Fibroblast of peridontal ligament (primary cell): ENCODE measurements at regions not wholly inside any gene's neighbourhood (a gene's known extent, or its start where the extent isn't known, plus 50 kb on each side); places are given as distances from the start of the nearest gene placed in this dataset.
A peak's percentile ranks its signal among the peaks of the same experiment; 100 is the strongest.
"Not testable (repeated sequence)": the region's sequence is repeated elsewhere in the genome, so short reads cannot be mapped to it uniquely, and the experiment has no call there.

Experiments
- DNase-seq: peaks from one replicate; pipeline ENCODE4 v3.0.0-alpha.2; 2010; ENCODE audit errors: extremely low read depth

DNA sequence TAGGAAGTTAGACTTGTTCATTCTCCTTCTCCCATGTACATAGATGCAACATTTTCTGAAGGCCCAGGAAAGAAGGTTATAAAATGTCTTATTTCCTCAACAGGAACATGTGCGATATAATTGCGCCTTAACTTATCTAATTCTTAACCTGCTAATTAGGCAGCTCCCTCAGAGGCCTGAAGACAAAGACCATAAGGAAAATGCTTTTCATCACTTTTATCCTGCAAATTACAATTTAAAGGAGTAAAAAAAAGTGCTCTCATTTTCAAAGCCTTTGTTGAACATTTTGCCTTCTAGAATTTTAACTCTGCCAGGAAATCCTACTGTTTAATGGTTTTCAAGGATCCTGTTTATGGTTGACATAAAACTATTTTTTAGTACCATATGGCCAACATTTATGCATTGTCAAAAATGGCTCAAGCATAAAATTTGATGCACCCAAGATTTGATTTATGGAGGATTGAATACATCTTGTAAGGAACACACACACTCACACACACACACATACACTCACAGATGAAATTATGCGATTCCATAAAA lies 660.4 kb upstream of the TMEM132C start:
- DNase-seq: no peak

DNA sequence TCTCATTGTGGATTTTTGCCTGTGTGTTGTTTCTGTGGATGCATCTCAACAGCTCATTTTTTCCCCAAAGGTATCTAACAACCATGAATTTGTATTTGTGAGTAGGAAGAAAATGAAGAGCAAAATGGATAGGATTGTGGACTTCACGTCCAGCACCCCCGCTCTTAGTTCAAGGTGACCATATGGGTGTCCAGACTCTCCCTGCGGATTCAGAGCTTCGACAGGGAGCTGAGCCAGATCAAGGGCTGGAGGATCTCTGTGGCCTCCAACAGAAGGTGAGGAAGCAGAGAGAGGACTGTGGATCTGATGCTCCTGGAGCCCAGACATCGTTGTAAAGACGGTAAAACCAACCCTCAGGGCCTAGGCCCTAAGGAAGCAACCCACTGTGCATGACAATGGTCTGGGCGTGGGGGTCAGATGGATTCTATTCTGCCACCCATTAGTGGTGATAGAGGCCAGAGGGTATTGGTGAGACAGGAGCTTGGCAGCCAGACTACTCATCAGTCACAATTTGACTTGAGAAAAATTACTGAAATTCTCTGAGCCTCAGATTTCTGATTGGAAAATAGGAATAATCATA lies 659.7 kb upstream of the TMEM132C start:
- DNase-seq: no peak

DNA sequence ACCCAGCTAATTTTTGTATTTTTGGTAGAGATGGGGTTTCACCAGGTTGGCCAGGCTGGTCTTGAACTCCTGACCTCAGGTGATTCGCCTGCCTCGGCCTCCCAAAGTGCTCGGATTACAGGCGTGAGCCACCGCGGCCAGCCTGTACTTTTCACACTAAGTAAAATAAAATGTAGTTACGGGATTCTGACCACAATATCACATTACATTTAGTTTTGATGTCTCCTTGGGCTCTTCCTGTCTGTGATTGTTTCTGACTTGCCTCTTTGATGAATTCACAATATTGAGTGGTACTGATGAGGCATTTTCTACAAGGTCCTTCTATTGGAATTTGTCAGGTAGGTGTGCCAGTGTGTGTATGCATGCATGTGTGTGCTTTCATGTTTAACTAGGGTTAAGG lies 658.6 kb upstream of the TMEM132C start:
- DNase-seq: not testable (repeated sequence)

DNA sequence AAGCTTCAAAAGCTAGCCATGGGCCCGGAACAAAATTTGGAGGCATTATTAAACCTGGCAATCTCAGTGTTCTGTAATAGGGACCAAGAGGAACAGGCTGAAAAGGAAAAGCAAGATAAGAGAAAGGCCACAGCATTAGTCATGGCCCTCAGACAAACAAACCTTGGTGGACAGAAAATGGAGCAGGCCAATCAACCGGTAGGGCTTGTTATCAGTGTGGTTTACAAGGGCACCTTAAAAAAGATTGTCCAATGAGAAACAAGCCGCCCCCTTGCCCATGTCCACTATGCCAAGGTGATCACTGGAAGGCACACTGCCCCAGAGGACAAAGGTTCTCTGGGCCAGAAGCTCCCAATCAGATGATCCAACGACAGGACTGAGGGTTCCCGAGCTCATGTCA lies 653.9 kb upstream of the TMEM132C start:
- no peak for DNase-seq

DNA sequence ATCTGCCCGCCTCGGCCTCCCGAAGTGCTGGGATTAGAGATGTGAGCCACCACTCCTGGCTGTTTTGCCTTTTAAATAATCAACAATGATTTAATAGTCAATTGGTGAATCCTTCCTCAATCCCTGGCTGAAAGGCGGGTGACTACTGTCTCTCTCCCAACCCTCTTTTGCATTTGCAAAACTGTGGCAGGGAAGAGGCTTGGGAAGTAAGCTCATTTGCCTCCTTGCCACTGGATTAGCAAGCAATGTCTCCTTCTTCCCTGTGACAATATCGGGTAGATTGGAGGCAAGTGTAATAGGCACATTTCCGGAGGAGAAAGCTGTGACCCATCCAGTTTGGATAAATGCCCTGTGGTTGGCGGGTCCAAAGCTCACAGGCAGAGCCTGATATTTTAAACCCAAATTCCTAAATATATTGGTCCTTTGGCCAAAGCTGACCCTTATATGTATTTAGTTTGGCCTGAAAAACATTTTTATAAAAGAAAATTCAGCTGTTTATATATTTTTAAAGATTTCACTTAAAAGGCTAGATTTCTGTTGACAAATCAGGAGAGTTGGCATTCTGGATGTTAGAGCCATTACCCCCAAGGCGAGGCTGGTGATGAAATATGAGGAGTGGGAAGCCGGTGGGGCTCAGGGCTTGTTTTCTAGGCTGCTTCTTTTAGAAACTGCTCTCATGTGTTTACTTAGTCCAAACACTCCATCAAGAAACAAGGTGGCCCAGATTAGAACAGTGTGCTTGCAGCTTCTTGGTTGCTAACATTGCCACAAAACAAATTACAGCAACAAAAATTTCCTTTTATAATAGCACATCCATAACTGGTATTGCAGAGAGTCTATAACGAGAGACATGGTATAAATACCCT lies 646.9 kb upstream of the TMEM132C start:
- DNase-seq: peak; percentile 45

DNA sequence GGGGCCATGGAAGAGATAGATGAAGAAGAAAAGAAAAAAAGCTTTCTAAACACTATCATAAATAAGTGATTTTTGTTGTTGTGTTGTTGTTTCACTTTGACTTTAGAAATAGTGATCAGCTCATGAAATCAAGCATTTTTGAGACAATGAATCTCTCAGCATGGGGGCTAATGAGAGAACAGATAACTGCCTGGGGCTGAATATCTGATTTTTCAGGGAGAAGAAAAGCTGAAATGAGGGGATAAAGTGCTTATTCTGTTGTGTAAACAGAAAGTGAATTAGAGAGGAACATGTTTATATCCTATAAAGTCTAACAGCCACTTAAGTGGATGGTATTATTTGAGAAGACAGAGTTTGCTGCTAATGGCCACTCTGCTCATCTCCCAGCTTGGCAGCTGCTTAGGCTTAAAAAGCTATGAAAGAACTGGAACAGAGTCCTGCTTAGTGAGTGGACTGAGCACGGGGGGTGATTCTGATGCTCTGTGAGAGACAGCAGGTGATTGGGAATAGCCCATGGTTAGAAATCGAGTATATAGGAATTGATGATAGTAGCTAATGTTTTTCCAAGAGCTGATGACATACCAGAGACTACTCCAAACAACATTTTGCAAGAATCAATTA lies 646.1 kb upstream of the TMEM132C start:
- DNase-seq: no peak

DNA sequence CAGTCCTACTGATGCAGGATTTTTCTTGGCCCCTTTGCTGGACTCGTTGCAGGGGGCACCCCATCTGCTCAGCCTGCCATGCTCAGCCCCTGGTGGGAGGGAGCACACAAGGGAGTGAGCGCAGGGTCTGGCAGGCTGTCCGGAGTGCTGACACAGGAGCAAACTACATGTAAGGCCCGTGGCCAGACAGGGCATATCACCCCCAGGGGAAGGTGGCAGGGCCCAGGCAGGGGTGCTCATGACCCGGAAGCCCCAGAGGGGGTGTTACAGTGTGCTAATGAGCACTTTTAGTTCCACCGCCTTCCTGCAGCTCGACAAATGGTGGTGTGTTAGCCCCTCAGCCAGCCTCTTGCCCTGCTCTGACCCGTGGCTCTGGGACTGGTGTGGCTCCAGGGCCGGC lies 645.6 kb upstream of the TMEM132C start:
- DNase-seq: no peak

DNA sequence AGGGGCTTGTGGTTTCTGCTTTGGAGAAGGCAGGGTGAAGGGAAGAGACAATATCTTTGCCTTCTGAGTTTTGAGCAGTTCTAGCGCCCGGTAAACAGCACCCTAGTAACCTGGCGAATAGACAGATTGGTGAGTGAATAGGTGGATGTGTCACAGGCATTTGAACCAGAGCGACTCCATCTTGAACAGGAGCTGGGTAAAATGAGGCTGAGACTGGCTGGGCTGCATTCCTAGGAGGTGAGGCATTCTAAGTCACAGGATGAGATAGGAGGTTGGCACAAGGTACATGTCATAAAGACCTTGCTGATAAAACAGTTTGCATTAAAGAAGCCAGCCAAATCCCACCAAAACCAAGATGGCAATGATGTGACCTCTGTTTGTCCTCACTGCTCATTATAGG lies 643.6 kb upstream of the TMEM132C start:
- DNase-seq: no peak

DNA sequence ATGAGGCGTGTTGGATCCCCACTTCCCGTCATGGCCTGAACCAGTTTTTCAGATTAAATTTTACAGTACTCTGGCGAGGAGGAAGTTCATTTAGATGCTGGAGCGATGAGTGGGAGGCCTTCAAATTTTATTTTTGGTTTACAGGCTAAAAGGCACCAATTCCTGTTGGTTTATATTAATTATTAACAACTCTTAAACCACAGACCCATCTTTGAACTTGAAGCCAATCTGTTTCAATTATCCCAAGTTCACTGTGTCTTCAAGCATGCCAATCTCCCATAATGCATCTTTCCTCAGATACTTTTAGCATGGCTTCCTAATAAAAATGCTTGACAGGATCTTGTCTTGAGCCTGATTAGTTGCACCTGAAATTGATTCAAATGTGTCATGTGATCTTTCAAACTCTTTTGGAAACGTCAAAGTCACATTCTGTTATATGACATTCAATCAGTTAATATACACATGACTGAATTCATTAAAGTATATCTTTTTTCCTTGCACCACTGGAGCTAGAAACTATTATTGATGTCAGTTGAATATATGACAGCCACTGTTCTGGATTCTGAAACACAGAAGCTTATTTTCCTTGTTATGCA lies 641.7 kb upstream of the TMEM132C start:
- DNase-seq: no peak

DNA sequence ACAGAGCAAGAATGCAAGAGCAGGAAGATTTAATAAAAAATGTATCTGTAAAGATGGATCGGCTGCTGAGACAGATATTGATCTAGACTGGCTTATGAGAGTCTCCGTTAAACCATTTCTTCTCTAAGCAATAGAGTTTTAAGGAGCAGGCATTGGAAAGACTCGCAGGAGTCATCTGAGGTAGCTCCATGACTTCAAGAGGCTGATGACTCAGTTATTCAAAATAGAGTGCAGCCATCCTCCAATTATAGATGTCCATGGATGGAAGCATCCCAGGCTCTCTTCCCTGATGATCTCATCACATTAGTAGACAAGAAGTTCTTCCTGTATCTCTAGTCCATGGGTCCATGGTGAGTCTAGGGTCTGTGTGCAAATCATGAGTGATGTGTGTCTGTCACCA lies 638.3 kb upstream of the TMEM132C start:
- peak; percentile 70 for DNase-seq

DNA sequence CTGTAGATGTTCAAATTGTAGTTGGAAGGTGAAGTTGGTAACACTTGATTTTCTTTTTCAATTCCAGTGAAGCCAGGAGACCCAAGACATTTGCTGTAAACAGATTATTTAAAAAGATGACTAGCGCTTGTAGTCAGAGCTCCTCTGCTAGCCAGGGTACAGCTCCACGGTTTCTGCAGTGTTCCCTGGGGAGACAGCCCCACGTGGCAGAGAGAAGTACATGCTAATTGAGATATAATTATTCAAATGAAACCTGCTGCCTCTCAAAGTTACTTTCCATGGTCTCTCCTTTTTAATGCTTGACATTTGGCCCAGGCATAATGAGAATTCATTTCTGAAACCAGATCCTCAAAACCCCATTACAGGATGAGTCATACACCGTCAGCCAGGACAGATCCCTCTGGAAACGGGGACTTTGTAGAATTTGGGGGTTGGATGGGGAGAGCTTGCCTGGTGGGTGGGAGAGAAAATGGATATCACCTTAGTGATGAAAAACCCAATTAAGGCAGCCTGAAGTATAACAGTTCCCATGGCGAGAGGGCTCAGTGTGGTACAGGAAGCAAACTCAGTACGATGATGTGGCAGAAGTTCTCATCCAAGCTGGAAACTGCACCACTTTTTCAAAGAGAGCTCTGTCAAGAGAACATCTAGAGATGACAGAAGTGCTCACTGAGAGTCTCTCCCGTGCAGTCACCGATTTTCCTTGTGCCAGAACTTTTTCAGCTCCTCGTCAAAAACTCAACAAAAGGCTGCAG lies 637.7 kb upstream of the TMEM132C start:
- peak; percentile 54 for DNase-seq

DNA sequence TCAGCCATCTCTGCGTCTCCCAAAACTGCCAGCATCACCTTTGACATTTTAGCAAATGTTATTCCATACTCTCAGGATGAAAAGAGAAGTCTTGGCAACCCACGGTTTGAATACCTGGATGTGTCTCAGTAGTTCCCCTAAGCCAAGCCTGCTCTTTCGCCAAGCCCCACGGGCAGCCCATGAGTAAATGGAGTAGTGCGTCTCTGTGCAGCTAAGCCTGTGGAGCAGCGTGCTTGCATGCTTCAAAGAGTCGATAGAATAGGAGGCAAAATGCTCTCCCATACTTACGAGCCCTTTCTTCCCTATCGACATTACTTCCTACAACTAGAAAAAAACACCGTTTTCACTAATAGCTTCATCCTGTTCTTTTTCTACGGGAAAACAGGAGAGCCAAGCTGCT lies 634.5 kb upstream of the TMEM132C start:
- no peak for DNase-seq

DNA sequence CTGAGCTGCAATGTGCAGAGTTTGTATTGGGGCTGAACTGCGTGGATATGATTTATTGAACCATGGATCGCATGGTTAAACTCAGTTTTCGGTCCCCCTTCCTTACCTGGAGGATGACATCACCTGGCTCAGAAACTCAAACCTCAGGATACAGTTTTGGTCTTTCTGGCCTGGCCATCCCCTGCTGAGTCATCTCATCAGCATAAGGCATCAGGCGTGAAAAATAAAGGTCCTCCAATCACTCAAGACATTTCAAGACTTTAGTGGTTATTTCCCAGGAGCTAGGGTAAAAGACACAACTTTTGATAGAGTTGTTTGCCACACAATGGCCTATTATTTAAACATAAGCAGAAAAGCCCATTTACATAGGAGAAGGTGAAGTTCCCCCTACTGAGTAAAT lies 631.1 kb upstream of the TMEM132C start:
- DNase-seq: no peak

DNA sequence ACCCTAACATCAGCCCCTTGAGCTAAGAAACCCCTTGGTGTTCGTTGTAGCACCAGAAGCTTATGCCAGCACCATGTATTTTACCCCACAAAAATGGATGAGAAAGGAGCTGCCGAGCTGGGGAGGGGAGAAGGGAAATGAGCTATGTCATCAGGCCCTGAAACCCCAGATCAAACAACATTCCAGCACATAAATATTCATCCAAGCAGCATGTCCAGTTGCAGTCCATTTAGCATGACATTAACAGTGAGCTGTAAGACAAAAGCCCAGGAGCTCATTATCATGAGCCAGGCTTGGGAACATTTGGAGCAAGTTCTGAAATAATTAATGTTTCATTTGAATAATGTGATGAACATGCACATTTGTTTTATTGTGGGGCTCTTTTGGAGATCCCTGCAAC lies 630.1 kb upstream of the TMEM132C start:
- DNase-seq: peak; percentile 19

DNA sequence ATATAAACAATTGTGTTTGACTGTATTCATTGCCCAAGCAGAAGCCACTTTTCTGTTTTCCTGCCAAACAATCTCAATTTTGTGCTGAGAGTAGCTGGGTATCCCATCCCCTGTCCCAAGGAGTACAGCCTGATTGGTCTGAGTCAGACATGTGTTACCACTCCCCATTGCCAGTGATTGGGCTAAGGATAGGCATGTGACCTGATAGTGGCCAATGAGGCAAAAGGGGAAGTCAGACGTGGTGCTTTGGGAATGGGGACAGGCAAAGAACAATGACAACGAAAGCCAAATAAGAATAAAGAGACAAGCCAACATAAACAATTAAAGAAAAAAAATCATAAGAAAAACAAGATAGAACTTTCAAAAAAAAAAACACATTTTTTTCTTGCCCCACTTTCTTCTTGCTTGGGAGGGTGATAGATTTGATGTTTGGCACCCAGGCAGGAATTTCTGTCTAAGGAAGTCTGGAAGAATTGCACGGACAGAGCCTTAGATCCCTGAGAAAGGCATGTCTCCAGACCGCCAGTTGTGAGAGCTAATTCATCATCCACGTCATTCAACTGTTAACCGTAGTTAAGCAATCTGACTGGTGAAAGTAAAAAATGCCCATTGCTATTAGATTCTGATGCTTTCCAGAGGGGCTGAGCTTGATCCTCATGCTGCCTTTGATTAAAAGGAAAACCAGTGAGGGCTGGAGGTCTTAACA lies 626.6 kb upstream of the TMEM132C start:
- DNase-seq: peak; percentile 64

DNA sequence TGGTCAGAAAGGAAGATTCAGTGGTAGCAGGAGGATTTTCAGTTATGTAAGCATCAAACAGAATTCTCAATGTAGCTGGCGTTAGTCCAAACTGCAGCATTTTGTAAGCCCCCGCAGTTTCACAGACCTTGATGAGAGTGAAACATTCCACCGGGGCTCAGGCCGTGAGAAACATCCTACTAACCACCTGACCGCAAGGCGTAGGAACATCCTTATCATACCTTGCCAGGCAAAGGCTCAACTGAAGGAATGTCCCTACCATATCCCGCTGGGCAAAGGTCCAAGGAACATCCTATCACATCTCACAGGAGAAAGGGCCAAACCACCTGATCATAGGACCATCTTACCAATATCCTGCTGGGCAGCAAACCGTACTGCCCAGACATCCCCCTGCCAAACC lies 624.8 kb upstream of the TMEM132C start:
- DNase-seq: no peak

DNA sequence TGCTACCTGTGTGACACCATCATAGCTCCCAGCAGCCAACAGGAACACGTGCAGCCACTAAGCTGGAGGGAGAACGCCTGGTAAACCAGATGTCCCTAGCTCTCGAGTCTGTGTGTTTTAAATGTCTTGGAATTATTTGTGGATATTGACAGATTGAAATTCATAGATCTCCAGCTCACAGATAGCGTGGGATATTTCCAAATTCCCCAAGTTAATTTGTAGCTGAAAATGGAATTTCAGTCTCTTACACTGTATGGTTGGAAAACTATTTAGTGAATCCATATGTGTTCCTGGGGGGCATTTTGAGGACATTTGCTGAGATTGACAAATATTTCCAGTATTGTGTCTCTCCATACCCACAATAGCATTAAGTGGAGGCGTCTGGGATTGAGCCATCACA lies 618.6 kb upstream of the TMEM132C start:
- DNase-seq: no peak

DNA sequence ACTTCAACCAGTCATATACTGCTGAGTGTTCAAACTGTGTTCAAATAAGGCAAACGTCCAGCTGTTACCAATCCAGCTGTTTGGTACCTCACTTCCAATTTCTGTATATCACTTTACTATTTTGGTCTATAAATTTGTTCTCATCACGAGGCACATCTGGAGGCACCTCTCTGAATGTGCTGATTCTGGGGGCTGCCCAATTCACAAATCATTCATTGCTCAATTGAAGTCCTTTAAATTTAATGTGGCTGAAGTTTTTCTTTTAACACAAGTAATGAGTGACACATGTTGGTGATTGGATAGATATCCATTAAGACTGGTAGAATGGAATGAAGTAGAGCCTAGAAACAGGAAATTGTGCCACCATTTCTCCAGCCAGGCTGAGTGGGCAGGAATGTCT lies 617.0 kb upstream of the TMEM132C start:
- DNase-seq: no peak

DNA sequence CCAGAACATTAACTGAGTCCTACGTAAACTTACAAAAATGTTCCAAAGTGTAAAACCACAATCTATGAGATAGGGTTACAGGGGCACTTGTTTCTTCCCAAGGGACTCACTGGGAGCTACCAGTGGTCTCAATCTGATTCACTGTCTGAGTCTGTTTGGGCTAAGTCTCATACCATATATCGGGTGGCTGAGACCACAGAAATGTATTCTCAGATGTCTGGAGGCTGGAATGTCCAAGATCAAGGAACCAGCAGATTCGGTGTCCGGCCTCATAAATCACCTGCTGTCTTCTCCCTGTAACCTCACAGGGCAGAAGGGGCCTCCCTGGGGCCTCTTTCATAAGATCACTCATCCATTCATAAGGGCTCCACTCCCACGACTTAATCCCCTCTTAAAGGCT lies 616.3 kb upstream of the TMEM132C start:
- DNase-seq: no peak

DNA sequence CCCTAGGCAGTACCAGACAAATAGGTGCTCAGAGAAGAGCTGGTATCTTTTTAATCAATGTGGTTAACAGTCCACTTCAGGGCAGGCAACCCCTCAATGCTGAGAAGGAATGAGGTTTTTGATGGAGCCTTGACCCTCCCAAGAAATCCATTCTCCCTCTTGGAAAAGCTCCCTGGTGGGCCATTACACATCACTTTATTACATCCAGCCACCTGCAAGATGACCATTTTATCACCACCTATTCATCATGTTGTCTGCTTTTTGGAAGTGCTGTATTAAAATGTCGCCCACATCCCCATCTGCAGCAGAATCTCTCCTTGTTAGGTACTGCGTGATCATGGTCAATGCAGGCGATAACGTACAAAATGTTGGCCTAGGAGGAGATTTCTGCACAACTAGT lies 614.7 kb upstream of the TMEM132C start:
- no peak for DNase-seq

DNA sequence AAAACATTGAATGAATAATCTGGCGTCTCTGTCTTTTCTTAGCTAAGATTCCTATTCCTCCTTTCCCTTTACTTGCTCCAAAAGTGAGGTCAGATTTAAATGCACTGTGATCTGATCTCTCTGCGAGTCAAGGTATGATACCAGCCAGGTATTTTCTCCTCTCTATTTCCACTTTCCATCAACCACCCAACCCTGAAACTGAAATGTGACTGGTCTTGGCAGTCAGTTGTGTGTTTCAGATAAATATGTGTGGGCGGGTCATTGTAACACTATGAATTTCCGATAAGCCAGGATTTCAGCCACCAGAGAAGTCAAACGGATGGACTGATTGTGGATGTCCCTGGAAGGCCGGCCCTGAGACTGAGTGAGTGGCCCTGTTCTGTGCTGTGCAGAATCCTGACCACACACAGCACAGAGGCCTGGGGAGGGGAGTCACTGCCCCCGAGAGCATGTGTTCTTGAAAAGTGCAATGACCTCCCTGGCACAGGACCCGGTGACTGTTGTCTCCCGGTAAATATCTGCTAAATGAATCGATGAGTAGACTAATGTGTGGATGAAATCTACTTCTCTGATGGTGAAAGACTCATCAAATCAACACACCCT lies 612.5 kb upstream of the TMEM132C start:
- no peak for DNase-seq
